Ovary (tissue), 7 donors: ENCODE measurements at regions not wholly inside any gene's neighbourhood (a gene's known extent, or its start where the extent isn't known, plus 50 kb on each side); places are given as distances from the start of the nearest gene placed in this dataset.

Experiments used
- DNase-seq, 5 donors: peaks; one replicate each; pipeline ENCODE4 v3.0.0-alpha.2; 2019 to 2020
- H3K27ac ChIP-seq, 2 donors: fragments of 200-600 bp; one replicate each; pipeline versions ENCODE4 v1.5.1 to v1.8.0; 2019 to 2022
- H3K27me3 ChIP-seq: fragments of 200-600 bp; one replicate; pipeline ENCODE4 v1.8.0; 2022
- H3K36me3 ChIP-seq: fragments of 200-600 bp; sonication (generic); one replicate; pipeline ENCODE4 v1.5.1; 2019
- H3K4me1 ChIP-seq: one replicate; pipeline ENCODE4 v1.8.1; 2013; ENCODE audit warnings: mild to moderate bottlenecking, moderate library complexity; ENCODE audit not compliant: insufficient read depth
- H3K4me3 ChIP-seq: fragments of 200-600 bp; sonication (generic); one replicate; pipeline ENCODE4 v1.5.1; 2017
- H3K9me3 ChIP-seq, 2 donors: fragments of 200-600 bp in 1 of 2; sonication (generic) in 1 of 2; one replicate each; pipeline versions ENCODE4 v1.5.1 to v1.8.1; 2013 to 2019; ENCODE audit warnings: mild to moderate bottlenecking in 1 of 2, moderate library complexity in 1 of 2
- EP300 ChIP-seq: sonication (generic); formaldehyde crosslinking; IDR thresholded peaks from one replicate; pipeline ENCODE4 v1.6.1; 2017; ENCODE audit warnings: antibody characterized with exemption
- POLR2A ChIP-seq: fragments of 450-650 bp; IDR thresholded peaks from one replicate; pipeline ENCODE4 v1.6.1; 2017; ENCODE audit warnings: antibody characterized with exemption, mild to moderate bottlenecking, moderate library complexity
- WGBS, 3 donors: extraction: QIAGEN DNeasy Blood & Tissue Kit in 1 of 3; methylation state at CpG; one replicate each; pipeline versions ENCODE4 v1.1.5 to v1.1.7; 2013 to 2017; 5-methylcytosine and 5-hydroxymethylcytosine counted together
- intact Hi-C, 4 donors: fragments of 100-400 bp; cut with DNase I; formaldehyde crosslinking; loops; one replicate each; pipeline versions ENCODE4 v1.11.0 to v1.15.1; 2022 to 2023
- TF ChIP-seq, protein P1 (sequence below), 3 donors: fragments of 450-650 bp in 2 of 3; fragments of 200-600 bp in 1 of 3; IDR thresholded peaks; one replicate each; pipeline versions ENCODE4 v1.5.1 to v1.8.0; 2016 to 2022; ENCODE audit warnings: antibody characterized with exemption in 3 of 3, mild to moderate bottlenecking in 1 of 3
- donor health status: DM: no; HTN: no; CAD: no; lungs with moderate emphysema.
- donor health status: DM: no; HTN: no; CAD: no.
- donor health status: Bipolar disorder and iron deficiency.
- donor health status: DM: no; HTN: no; CAD: no.
- donor health status: DM: yes; HTN: yes; CAD: no.

DNA sequence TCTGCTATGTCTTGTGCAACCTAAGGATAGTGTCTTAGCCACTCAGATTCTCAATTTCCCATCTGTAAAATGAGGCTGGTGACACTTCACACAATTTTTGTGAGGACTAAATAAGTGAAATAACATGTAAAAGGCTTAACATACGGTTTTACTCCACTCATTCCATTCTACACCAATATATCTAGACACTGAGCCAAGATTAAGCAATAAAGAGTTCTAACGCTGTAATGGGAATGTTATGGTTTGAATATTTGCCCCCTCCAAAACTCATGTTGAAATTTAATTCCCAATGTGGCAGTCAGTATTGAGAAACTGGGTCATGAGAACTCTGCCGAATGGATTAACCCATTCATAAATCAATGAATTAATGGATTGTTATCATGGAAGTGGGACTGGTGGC lies 301.0 kb downstream of the HACE1 start:
- Histone ChIP-seq H3K27ac (no peak overlapping the region), H3K9me3 (no peaks in the 10 kb centered on the region), H3K4me1 (no peaks in the 10 kb centered on the region), H3K4me3 (no peak overlapping the region), H3K36me3 (no peaks in the 10 kb centered on the region), H3K27me3 (no peaks in the 10 kb centered on the region)
- 26 to 49% (median 37%) methylated on average over 3 of the region's 3 CpGs for WGBS, 3 donors
- intact Hi-C loops = no loop called here
- TF ChIP-seq, protein P1, sequence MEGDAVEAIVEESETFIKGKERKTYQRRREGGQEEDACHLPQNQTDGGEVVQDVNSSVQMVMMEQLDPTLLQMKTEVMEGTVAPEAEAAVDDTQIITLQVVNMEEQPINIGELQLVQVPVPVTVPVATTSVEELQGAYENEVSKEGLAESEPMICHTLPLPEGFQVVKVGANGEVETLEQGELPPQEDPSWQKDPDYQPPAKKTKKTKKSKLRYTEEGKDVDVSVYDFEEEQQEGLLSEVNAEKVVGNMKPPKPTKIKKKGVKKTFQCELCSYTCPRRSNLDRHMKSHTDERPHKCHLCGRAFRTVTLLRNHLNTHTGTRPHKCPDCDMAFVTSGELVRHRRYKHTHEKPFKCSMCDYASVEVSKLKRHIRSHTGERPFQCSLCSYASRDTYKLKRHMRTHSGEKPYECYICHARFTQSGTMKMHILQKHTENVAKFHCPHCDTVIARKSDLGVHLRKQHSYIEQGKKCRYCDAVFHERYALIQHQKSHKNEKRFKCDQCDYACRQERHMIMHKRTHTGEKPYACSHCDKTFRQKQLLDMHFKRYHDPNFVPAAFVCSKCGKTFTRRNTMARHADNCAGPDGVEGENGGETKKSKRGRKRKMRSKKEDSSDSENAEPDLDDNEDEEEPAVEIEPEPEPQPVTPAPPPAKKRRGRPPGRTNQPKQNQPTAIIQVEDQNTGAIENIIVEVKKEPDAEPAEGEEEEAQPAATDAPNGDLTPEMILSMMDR (IDR thresholded peaks at IDR 0.05) = no peak
- TF ChIP-seq POLR2A (no peak), EP300 (no peak)
- no peak for DNase-seq

DNA sequence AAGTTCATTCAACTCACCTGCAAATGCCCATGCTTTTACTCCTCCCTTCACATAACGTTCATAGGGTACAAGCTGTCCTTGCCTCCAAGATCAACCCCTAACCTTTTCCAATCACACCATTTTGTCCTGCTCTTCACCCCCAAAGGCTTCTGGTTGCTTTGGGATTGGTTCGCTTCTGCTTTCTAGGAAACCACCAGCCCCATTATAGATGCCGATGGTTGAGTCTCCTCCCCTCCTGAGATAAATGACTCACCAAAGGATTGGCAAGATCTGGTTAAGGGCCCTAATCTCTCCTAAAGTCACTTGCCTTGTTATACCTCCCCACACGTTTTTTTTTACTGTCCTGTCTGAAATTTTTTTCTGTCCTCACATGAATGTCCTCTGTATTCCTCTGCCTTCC lies 311.4 kb downstream of the HACE1 start:
- H3K4me3 ChIP-seq = no peak overlapping the region
- H3K27me3 ChIP-seq = no peaks in the 10 kb centered on the region
- no peak overlapping the region for H3K27ac ChIP-seq
- intact Hi-C loops = no loop called here
- no peaks in the 10 kb centered on the region for H3K36me3 ChIP-seq
- DNase-seq = no peak
- 69 to 74% (median 72%) methylated on average over 4 of the region's 4 CpGs for WGBS, 3 donors
- TF ChIP-seq EP300 = no peak
- no peak for TF ChIP-seq POLR2A
- TF ChIP-seq, protein P1 (IDR thresholded peaks at IDR 0.05) = no peak
- H3K9me3 ChIP-seq = no peaks in the 10 kb centered on the region
- no peaks in the 10 kb centered on the region for H3K4me1 ChIP-seq

DNA sequence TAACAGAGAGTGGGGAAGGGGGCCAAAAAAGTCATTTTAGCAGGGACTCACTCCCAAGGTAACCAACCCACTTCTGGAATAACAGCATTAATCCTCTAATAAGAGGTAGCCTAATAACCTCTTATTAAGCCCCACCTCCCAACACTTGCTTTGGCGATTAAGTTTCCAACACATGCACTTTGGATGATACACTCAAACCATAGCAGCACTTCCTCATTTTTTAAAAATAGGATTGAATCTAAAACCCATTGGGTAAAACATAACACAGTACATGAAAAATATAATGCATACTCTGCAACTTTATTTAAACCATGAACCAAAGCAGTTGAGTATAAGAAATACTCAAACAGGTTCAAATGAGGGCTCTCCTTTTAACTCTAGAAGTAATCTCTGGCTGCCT lies 318.3 kb downstream of the HACE1 start:
- H3K4me3 ChIP-seq = no peak overlapping the region
- H3K27me3 ChIP-seq = no peaks in the 10 kb centered on the region
- H3K36me3 ChIP-seq = no peaks in the 10 kb centered on the region
- H3K27ac ChIP-seq = no peak overlapping the region
- intact Hi-C loops = no loop called here
- DNase-seq = no peak
- WGBS, 3 donors = 82 to 89% (median 83%) methylated on average over 1 of the region's 1 CpG
- no peaks in the 10 kb centered on the region for H3K9me3 ChIP-seq
- no peaks in the 10 kb centered on the region for H3K4me1 ChIP-seq
- no peak for TF ChIP-seq EP300
- TF ChIP-seq, protein P1 (IDR thresholded peaks at IDR 0.05) = no peak
- TF ChIP-seq POLR2A = no peak

DNA sequence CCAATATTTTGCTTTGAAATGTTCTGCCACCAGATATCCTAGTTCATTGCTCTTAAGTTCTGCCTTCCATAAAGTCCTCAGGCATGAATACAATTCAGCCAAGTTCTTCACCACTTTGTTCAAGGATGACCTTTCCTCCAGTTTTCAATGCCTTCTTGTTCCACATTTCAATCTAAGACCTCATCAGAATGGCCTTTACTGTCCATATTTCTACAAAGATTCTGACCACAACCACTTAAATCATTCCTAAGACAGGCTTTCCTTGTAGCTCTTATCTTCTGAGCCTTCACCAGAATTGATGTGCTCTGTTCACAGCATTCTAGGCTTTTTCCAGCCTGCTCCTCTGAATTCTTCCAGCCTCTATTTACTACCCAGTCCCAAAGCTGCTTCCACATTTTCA lies 319.0 kb downstream of the HACE1 start:
- DNase-seq = no peak
- Histone ChIP-seq H3K27ac (no peak overlapping the region), H3K4me1 (no peaks in the 10 kb centered on the region), H3K9me3 (no peaks in the 10 kb centered on the region), H3K27me3 (no peaks in the 10 kb centered on the region), H3K36me3 (no peaks in the 10 kb centered on the region), H3K4me3 (no peak overlapping the region)
- intact Hi-C loops = no loop called here
- TF ChIP-seq EP300 = no peak
- TF ChIP-seq, protein P1 (IDR thresholded peaks at IDR 0.05) = no peak
- no peak for TF ChIP-seq POLR2A

DNA sequence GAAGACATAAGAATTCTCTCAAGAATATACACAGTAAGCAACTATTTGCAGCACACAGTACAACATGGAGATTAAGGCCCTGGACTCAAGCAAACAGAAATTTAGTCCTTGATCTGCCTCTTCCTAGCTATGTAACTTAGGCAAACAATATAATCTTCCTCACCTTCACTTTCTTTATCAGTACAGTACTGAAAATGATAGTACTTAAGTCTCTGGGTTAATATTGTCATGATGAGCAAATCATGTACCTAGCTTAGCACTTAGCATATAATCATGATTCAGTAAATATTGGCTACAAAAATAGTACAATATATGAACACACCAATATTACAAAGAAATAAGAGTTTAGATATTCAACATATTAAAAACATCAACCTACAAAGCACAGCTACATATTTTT lies 320.5 kb downstream of the HACE1 start:
- no peak for TF ChIP-seq POLR2A
- no peak for TF ChIP-seq EP300
- TF ChIP-seq, protein P1 (IDR thresholded peaks at IDR 0.05) = no peak
- intact Hi-C loops = no loop called here
- no peak overlapping the region for H3K4me3 ChIP-seq

More for the DNA sequence above, 320.5 kb downstream of the HACE1 start:
- no peak for DNase-seq
- Histone ChIP-seq H3K9me3 (no peaks in the 10 kb centered on the region), H3K36me3 (no peaks in the 10 kb centered on the region), H3K4me1 (no peaks in the 10 kb centered on the region), H3K27ac (no peak overlapping the region), H3K27me3 (no peaks in the 10 kb centered on the region)
